ENCODE measurements at regions not wholly inside any gene's neighbourhood (a gene's known extent, or its start where the extent isn't known, plus 50 kb on each side); places are given as distances from the start of the nearest gene placed in this dataset.
A peak's percentile ranks its signal among the peaks of the same experiment; 100 is the strongest.
"Not testable (repeated sequence)": the region's sequence is repeated elsewhere in the genome, so short reads cannot be mapped to it uniquely, and the experiment has no call there.

- no peak for DNase-seq
Measured at GRCh38 chr14:44783901-44784300, 177.8 kb downstream of the KLHL28 start.

DNA sequence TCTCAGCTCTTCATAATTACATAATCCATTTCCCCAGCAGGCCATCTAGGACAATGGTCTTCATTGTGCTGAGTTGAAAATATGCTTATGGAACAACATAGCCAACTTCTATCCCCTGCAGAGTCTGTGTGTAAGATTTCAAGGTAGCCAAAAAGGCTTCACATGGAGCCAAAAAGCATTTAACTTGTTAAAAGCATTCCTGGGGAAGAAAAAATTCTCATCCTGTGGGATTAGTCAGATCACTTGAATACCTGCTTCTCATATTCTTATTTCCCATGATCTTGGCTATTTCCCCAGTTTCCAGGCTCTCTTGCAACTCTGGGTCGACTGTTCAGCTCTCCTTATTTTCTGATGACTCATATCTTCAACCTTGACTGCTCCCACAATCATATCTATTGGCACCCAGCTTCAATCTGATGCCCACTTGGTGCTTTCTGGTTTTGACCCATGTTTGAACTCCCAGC, 178.9 kb downstream of the KLHL28 start:
- no peak for DNase-seq

DNA sequence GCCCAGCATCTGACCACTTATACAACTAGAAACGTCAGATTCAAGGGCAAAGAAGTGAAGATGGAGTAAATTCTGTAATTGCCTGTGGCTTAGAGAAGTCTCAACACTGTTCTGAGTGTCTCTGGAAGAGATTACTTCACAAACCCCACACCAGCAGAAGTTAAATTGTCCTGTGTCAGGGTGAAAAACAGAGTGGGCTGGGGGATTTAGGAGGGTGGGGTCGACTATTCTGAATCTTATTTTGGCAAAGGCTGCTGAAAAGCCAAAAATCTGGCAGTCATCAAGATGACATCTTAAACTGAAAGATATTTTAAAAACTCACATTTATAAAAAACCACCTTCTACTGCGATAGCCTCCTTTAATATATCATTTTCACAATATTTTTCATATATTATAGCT, 180.8 kb downstream of the KLHL28 start:
- DNase-seq = no peak

DNA sequence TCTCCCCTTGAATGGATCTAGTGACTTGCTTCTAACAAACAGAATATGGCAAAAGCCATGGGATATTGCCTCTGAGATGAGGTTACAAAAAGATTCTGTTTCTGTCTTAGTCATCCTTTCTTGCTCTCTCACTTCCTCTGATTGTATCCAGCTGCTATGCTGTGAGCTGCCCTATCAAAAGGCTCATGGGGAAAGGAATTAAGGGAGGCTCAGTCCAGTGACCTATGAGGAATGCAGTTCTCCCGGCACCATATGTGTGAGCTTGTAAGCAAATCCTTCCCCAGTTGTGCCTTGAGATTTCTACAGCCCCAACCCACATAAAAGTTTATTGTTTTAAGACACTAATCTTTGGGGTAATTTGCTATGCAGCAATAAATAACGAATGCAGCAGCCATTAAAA, 183.1 kb downstream of the KLHL28 start:
- no peak for DNase-seq

DNA sequence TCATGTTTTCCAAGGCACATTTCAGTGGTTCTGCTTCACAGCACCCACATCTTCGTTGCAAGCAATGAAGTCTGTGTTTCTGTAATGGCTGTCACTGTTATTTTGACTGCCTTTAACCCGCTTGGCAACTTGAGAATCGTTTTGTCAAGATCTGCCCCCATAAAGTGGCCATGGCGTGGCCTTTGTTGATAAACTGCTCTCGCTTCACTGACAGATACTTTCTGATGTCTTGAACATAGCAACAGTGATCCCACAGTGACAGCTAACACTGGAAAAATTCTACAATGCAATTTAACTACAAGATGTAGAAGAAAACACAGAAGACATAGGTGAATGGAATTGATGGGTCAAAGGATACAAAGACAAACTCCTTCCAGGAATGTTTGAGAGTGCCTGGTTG, 184.2 kb downstream of the KLHL28 start:
- no peak for DNase-seq

DNA sequence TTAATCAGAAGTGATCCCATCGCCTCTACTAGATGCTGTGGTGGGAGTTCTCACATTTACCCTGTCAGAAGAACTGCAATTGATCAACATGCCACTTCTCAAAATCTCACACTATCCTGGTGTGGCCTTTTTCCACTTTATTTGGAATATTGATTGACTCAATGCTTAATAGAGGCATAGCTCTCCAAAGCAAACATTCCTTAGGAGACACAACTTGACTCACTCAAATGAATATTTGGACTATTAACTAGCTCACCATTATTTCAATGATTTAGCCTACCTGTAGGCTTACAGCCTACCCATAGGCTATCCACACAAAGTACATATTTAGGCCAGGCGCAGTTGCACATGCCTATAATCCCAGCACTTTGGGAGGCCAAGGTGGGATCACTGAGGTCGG, 186.5 kb downstream of the KLHL28 start:
- DNase-seq = no peak

- DNase-seq = no peak
Measured at GRCh38 chr14:44774396-44774795, 187.4 kb downstream of the KLHL28 start.

GRCh38 chr14:44771496-44771895, 190.3 kb downstream of the KLHL28 start:
- no peak for DNase-seq

DNA sequence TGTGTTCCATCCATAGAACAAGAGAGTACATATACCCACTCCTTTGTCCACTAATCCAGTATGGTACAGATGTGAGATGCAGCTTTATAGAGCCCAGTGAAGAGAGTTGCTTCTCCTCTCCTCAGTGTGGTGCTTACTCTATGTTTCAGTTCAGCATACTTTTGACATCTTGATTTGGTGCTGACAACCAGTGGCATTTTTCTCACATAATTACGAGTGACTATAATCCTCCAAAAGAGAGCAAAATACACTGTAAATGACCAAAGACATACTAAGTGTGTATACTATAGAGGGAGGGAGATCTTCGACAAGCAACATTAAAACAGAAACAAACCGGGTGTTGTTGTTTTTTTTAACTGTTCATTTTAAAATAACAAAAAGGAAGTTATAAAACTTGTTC, 191.5 kb downstream of the KLHL28 start:
- no peak for DNase-seq

DNA sequence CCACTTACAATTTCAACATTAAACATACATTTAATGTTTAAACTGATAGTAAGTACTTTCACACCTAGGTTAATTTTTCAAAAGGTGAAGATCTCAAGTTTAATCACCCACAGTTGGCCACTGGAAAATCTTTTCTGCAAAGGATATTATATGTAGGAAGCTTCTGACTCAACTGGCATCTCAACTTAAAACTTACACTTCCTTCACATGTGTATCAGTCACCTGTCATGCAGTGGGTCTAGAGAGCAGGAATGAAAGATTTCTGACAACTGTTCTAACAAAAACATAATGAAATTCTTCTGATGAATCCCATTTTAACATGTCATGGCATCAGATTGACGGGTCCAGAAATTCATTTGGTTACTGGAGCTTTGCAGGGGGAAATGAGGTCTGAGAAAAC, 192.8 kb downstream of the KLHL28 start:
- no peak for DNase-seq

DNA sequence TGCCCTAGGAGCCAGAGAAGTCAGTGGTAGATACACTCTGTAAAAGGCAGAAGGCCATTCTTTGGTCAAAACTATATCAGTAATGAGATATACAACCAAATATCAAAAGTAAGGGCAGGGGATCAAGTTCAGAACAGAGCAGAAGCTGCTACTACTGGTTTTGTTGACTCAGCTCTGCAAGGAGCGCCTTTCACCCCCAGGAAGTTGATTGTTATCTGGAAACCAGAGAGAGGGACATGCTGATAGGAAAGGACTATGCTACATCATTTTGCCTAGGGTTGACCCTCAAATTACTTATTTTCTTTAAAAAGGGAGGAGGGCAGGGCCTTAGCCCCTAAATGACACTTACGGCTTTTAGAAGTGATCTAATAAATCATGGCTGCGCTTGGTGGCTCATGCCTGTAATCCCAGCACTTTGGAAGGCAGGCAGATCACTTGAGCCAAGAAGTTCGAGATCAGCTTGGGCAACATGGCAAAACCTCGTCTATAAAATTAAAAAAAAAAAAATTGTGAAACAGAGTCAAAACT, 194.0 kb downstream of the KLHL28 start:
- DNase-seq = no peak

DNA sequence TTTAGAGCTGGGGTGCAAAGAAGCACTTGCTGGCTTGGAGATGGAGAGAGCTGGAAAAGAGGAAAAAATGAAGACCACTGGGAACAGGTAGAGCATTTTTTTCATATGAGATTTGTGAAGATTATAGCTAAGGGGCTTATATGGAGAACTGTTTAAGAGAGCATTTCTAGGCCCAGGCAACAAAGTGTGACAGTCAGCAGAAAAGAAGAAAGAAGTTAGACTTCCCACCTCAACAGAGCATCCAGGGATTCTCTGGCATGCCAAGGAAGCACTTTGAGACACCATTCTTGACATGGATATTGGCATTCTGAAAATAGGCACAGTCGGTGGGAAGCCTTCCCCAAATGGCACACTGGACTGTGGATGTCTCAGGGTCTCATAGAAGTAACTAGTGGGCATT, 195.5 kb downstream of the KLHL28 start:
- no peak for DNase-seq

DNA sequence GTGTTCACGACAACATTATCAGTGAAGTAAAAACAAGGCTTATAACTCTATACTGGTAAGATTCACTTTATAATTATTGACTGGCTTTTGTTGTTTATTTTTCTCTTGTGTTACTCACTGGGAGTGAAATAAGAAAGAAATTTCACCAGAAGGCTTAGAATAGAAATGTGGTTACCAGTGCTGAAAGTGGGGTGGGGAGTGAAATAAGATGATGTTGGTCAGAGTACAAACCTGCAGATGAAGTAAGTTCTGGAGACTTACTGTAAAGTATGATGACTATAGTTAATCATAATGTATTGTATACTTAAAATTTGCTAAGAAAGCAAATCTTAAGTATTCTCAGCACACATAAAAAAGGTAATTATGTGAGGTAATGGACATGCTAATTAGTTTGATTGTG, 198.4 kb downstream of the KLHL28 start:
- no peak for DNase-seq

DNA sequence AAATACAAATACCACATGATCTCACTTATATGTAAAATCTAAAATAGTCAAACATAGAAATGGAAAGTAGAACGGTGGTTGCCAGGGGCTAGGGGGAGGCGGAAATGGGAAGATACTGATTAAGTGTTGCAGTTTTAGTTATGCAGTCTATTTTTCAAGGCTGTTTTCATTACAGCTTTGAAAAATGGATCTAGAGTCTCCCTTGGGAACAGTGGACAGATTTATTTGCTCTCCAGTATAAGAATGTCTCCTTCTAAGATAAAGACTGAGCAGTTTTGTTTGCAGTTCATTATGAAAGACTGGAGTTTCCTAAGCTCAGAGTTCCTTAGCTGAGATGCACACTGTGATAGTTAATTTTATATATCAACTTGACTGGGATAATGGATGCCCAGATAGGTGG, 202.5 kb downstream of the KLHL28 start:
- no peak for DNase-seq

- no peak for DNase-seq
Measured at GRCh38 chr14:44756554-44756953, 205.2 kb downstream of the KLHL28 start.

- no peak for DNase-seq
Measured at GRCh38 chr14:44745371-44745770, 216.4 kb downstream of the KLHL28 start.

DNA sequence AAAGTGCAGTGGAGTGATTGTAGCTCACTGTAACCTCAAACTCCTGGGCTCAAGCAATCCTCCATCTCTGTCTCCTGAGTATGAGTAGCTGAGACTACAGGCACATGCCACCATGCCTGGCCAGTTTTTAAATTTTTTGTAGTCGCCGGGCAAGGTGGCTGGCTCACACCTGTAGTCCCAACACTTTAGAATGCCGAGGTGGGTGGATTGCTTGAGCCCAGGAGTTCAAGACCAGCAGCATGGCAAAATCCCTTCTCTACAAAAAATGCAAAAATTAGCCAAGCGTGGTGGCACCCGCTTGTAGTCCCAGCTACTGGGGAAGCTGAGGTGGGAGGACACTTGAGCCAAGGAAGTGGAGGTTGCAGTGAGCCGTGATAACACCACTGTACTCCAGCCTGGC, 219.5 kb downstream of the KLHL28 start:
- no peak for DNase-seq

- no peak for DNase-seq
Measured at GRCh38 chr14:44741431-44741830, 220.3 kb downstream of the KLHL28 start.

DNA sequence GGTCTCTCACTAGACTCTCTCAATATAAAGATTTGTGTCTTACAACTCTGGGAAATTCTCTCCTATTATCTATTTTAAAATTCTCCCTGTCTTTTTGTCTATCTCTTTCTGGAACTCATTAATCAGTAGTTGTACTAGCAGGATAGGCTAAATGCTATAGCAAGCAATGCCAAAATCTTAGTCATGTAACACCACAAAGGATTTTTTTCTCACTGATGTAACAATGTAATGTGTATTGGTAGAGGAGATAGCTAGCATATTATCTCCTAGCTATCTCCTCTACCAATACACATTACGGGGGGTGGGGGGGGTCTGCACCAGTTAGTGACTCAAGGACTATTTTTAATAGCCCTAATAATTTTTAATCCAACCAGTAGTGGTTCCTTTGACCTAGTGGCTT, 225.4 kb downstream of the KLHL28 start:
- DNase-seq = no peak

GRCh38 chr14:44732144-44732543, 225.1 kb upstream of the FSCB start:
- peak; percentile 9 for DNase-seq

GRCh38 chr14:44730860-44731259, 223.8 kb upstream of the FSCB start:
- no peak for DNase-seq

GRCh38 chr14:44721395-44721794, 214.3 kb upstream of the FSCB start:
- DNase-seq = not testable (repeated sequence)

DNA sequence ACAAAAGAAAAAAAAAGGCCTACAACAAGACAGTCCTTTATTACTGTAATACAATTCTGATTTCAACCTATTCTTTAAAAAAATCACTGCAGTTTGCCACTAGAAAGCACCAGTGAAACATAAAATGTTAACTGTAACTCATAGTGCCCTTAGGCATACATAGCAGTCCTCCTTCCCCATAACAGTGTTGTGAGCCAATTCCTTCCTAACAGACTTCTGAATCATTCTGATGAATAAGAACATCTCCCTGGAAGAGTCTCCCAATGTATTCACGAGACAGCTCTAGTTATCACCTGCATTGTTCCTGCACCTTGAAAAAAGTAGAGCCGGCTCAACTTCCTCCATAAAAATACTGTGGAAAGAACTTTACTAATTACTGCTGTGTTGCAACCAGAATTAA, 213.6 kb upstream of the FSCB start:
- no peak for DNase-seq

- DNase-seq = peak; percentile 88
Measured at GRCh38 chr14:44712024-44712815, 205.1 kb upstream of the FSCB start.
